NCI-H1092 (cell line): ENCODE measurements at regions not wholly inside any gene's neighbourhood (a gene's known extent, or its start where the extent isn't known, plus 50 kb on each side); places are given as distances from the start of the nearest gene placed in this dataset.
"Not testable (repeated sequence)": the region's sequence is repeated elsewhere in the genome, so short reads cannot be mapped to it uniquely, and the experiment has no call there.

Experiments
- DNase-seq: peaks from one replicate; lab custom pipeline; 2025; lab: John Stamatoyannopoulos, UW

GRCh38 chr14:97029800-97030199, 232.6 kb downstream of the VRK1 start:
- DNase-seq = no peak

GRCh38 chr14:97031530-97031929, 234.3 kb downstream of the VRK1 start:
- DNase-seq = no peak

GRCh38 chr14:97033556-97034081, 236.4 kb downstream of the VRK1 start:
- DNase-seq = no peak

- DNase-seq = no peak
Observed at GRCh38 chr14:97036086-97036852, 239.1 kb downstream of the VRK1 start.

- DNase-seq = no peak
Observed at GRCh38 chr14:97039717-97040363, 242.7 kb downstream of the VRK1 start.

GRCh38 chr14:97046967-97047366, 249.8 kb downstream of the VRK1 start:
- DNase-seq = no peak

GRCh38 chr14:97052001-97052400, 254.8 kb downstream of the VRK1 start:
- DNase-seq = no peak

GRCh38 chr14:97053941-97054340, 256.8 kb downstream of the VRK1 start:
- DNase-seq = no peak

- no peak for DNase-seq
Observed at GRCh38 chr14:97055355-97055754, 258.2 kb downstream of the VRK1 start.

- no peak for DNase-seq
Observed at GRCh38 chr14:97056086-97056485, 258.9 kb downstream of the VRK1 start.

GRCh38 chr14:97057238-97058073, 260.3 kb downstream of the VRK1 start:
- DNase-seq = no peak

- DNase-seq = no peak
Observed at GRCh38 chr14:97058074-97058467, 260.9 kb downstream of the VRK1 start.

GRCh38 chr14:97058589-97058988, 261.4 kb downstream of the VRK1 start:
- DNase-seq = no peak

GRCh38 chr14:97061198-97061597, 264.0 kb downstream of the VRK1 start:
- DNase-seq = no peak

GRCh38 chr14:97061714-97062113, 264.5 kb downstream of the VRK1 start:
- no peak for DNase-seq

GRCh38 chr14:97065305-97066067, 268.3 kb downstream of the VRK1 start:
- no peak for DNase-seq

- no peak for DNase-seq
Observed at GRCh38 chr14:97066068-97066899, 269.1 kb downstream of the VRK1 start.

- not testable (repeated sequence) for DNase-seq
Observed at GRCh38 chr14:97068293-97068692, 271.1 kb downstream of the VRK1 start.

- DNase-seq = no peak
Observed at GRCh38 chr14:97070259-97070658, 273.1 kb downstream of the VRK1 start.

- no peak for DNase-seq
Observed at GRCh38 chr14:97071177-97071576, 274.0 kb downstream of the VRK1 start.

GRCh38 chr14:97073622-97074021, 276.4 kb downstream of the VRK1 start:
- DNase-seq = no peak
